ENCODE measurements at regions not wholly inside any gene's neighbourhood (a gene's known extent, or its start where the extent isn't known, plus 50 kb on each side); places are given as distances from the start of the nearest gene placed in this dataset.

DNA sequence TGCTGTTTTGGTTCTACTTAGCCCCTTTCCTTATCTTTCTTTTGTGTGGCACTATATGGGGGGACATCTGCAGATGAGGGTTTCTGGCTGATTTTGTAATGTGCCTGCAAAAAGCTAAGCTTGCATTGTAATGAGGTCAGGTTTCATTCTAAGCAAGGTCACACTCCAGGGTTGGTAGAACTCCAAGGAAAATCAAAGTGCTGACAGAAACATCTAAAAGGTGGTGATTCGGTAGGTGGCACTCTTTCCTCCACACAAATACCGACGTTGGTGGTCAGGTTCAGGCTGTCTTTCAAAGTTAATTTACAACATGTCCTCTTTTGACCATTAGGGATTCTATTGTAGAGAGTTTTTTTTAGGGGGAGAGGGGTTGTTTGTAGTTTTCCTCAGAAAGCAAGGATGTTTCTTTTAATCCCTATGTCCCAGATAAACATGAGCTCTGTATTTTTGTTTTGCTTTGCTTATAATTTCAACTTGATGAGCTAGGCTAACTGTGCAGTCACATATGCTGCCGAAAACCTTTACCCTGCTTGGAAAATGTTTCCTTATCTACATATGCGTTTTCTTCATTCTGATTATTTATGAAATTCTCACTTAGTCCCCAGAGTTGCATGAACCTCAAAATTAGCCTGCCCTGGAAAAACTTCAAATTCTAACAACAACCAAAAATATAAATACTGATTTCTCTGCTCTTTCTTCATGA is 434.2 kb downstream of the PPARGC1A start:
- Histone ChIP-seq H3K79me2 (ENCODE audit: low read length) (no peaks in the 10 kb centered on the region), H4K20me1 (ENCODE audit: insufficient read depth, low read depth, low read length) (no peaks in the 10 kb centered on the region), H2AFZ (ENCODE audit: low read length) (no peak overlapping the region), H3K4me3 (ENCODE audit: low read length) (no peak overlapping the region), H3K4me2 (ENCODE audit: low read depth, low read length, poor library complexity, severe bottlenecking) (no peak overlapping the region), H3K27me3 (ENCODE audit: low read length) (no peaks in the 10 kb centered on the region), H3K9ac (ENCODE audit: low read length) (no peak overlapping the region), H3K27ac (ENCODE audit: low read length) (no peak overlapping the region), H3K9me3 (ENCODE audit: low read length) (no peaks in the 10 kb centered on the region), H3K36me3 (ENCODE audit: insufficient read depth, low read length) (no peaks in the 10 kb centered on the region), H3K4me1 (ENCODE audit: low read length) (no peaks in the 10 kb centered on the region), H3K9me2 (replicated peaks; ENCODE audit: insufficient read depth, low read length) (no peaks in the 10 kb centered on the region)
- no peak for DNase-seq

DNA sequence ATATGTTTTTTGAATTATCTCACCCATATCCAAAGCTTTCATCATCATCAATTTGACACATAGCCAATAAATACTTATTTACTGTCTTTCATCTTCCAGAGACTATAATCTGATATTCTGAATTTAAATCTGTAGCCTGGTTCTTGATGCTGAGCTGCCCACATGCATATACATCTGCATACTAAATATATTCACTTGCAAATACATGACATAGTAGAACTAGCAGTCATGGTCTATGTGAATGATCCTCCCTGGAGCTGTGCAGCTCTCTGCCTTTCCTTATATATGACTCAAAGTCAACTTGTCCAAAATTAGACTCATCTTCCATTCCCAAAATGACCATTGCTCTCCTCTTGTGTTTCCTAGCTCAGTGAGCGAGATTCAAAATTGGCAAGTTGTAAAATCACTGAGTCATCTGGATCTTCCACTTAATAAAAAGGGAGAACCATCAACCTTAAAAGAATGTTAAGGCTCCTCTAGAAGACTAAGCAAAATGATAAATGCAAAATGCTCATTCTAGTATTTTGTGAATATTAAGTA is 448.2 kb downstream of the PPARGC1A start:
- Histone ChIP-seq H2AFZ (ENCODE audit: low read length) (no peak overlapping the region), H3K4me1 (ENCODE audit: low read length) (no peaks in the 10 kb centered on the region), H3K79me2 (ENCODE audit: low read length) (no peaks in the 10 kb centered on the region), H3K4me3 (ENCODE audit: low read length) (no peak overlapping the region), H3K36me3 (ENCODE audit: insufficient read depth, low read length) (no peaks in the 10 kb centered on the region), H3K27me3 (ENCODE audit: low read length) (no peaks in the 10 kb centered on the region), H3K27ac (ENCODE audit: low read length) (no peak overlapping the region), H3K4me2 (ENCODE audit: low read depth, low read length, poor library complexity, severe bottlenecking) (no peak overlapping the region), H3K9ac (ENCODE audit: low read length) (no peak overlapping the region), H4K20me1 (ENCODE audit: insufficient read depth, low read depth, low read length) (no peaks in the 10 kb centered on the region), H3K9me2 (replicated peaks; ENCODE audit: insufficient read depth, low read length) (no peaks in the 10 kb centered on the region; the same call in 1 of the 2 replicates), H3K9me3 (ENCODE audit: low read length) (no peaks in the 10 kb centered on the region)
- DNase-seq, result no peak

DNA sequence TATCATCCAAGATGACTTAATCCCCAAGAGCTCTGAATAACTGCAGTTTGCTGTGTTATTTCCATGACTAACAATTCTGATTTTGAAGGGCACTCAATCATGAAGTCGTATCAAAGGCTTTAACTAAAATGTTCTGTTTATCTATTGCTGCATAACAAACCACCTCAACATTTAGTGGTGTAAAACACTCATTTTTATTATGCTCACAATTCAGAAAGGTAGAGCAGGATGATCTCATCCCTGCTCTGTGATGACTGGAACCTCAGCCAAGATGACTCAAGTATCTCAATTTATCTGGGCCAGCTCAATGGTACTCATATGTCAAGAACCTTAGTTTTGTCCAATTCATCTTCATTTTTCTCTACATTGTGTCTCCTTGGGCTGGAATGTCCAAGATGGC is 451.1 kb downstream of the PPARGC1A start:
- Histone ChIP-seq H3K4me2 (ENCODE audit: low read depth, low read length, poor library complexity, severe bottlenecking) (no peak overlapping the region), H3K27me3 (ENCODE audit: low read length) (no peaks in the 10 kb centered on the region), H3K9me3 (ENCODE audit: low read length) (no peaks in the 10 kb centered on the region), H3K4me3 (ENCODE audit: low read length) (no peak overlapping the region), H2AFZ (ENCODE audit: low read length) (no peak overlapping the region), H3K36me3 (ENCODE audit: insufficient read depth, low read length) (no peaks in the 10 kb centered on the region), H3K79me2 (ENCODE audit: low read length) (no peaks in the 10 kb centered on the region), H3K9me2 (replicated peaks; ENCODE audit: insufficient read depth, low read length) (no peaks in the 10 kb centered on the region; the same call in 1 of the 2 replicates), H3K27ac (ENCODE audit: low read length) (no peak overlapping the region), H3K9ac (ENCODE audit: low read length) (no peak overlapping the region), H3K4me1 (ENCODE audit: low read length) (no peaks in the 10 kb centered on the region), H4K20me1 (ENCODE audit: insufficient read depth, low read depth, low read length) (no peaks in the 10 kb centered on the region)
- no peak for DNase-seq

DNA sequence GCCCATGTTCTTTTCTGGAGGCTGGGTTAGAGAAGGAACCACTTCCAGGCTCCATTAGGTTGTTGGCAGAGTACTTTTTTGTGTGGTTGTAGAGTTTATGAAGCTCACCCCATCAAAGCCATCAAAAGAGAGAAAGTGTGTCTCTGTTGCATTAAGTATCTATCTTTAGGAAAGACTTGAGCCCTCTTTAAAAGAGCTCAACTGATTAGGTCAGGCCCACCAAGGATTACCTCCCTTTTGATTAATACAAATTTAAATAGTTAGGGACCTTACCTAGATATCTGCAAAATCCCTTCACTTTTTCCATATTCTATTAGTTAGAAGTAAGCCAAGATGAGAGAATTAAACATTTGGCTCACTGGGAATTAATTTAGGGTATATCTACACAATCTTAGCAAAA is 460.4 kb downstream of the PPARGC1A start:
- Histone ChIP-seq H4K20me1 (ENCODE audit: insufficient read depth, low read depth, low read length) (no peaks in the 10 kb centered on the region), H3K27ac (ENCODE audit: low read length) (no peak overlapping the region), H3K9me2 (replicated peaks; ENCODE audit: insufficient read depth, low read length) (no peaks in the 10 kb centered on the region), H3K9ac (ENCODE audit: low read length) (no peak overlapping the region), H2AFZ (ENCODE audit: low read length) (no peak overlapping the region), H3K27me3 (ENCODE audit: low read length) (no peaks in the 10 kb centered on the region), H3K36me3 (ENCODE audit: insufficient read depth, low read length) (no peaks in the 10 kb centered on the region), H3K4me3 (ENCODE audit: low read length) (no peak overlapping the region), H3K79me2 (ENCODE audit: low read length) (no peaks in the 10 kb centered on the region), H3K4me1 (ENCODE audit: low read length) (no peaks in the 10 kb centered on the region), H3K4me2 (ENCODE audit: low read depth, low read length, poor library complexity, severe bottlenecking) (no peak overlapping the region), H3K9me3 (ENCODE audit: low read length) (no peaks in the 10 kb centered on the region)
- DNase-seq, result no peak

DNA sequence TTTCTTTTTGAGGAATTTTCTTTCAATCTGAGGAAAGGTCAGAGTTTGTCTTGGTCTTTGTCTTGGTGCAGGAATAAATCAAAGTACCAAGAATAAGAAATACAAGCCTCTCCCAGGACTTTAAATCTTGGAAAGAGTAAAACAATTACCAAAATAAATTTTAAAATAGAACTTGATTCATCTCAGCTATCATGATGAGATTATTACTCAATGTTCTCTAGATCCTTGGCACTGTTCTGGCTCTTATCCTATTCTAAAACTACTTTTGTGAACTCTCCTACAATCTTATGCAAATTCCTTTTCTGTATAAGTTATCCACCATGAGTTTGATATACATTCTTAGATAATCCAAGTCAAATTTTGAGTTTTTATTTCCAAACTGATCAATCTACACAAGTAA is 464.3 kb downstream of the PPARGC1A start:
- Histone ChIP-seq H3K9me3 (ENCODE audit: low read length) (no peaks in the 10 kb centered on the region), H3K9ac (ENCODE audit: low read length) (no peak overlapping the region), H3K36me3 (ENCODE audit: insufficient read depth, low read length) (no peaks in the 10 kb centered on the region), H3K79me2 (ENCODE audit: low read length) (no peaks in the 10 kb centered on the region), H4K20me1 (ENCODE audit: insufficient read depth, low read depth, low read length) (no peaks in the 10 kb centered on the region), H3K4me1 (ENCODE audit: low read length) (no peaks in the 10 kb centered on the region), H3K4me3 (ENCODE audit: low read length) (no peak overlapping the region), H3K27ac (ENCODE audit: low read length) (no peak overlapping the region), H3K9me2 (replicated peaks; ENCODE audit: insufficient read depth, low read length) (no peaks in the 10 kb centered on the region), H2AFZ (ENCODE audit: low read length) (no peak overlapping the region), H3K27me3 (ENCODE audit: low read length) (no peaks in the 10 kb centered on the region), H3K4me2 (ENCODE audit: low read depth, low read length, poor library complexity, severe bottlenecking) (no peak overlapping the region)
- no peak for DNase-seq

DNA sequence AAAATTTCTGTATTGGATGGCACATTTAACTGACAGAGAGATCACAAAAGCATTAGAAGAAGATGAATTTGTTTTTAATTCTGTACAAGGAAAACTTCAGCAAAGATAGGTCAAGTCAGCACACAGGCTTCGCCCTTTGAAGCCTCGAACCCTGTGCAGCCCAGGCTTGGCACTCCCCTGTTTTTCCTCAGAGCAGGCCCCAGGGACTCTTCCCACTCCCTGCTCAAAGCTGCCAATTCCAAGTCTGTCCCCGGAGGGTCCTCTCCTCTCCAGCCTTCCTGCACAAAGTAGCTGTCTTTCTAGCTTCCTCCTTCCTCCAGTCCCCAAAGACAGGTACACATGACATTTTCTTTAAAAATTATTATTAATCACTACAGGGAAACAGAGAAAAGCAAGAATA is 466.3 kb downstream of the PPARGC1A start:
- Histone ChIP-seq H3K9me2 (replicated peaks; ENCODE audit: insufficient read depth, low read length) (no peaks in the 10 kb centered on the region), H3K27ac (ENCODE audit: low read length) (no peak overlapping the region), H4K20me1 (ENCODE audit: insufficient read depth, low read depth, low read length) (no peaks in the 10 kb centered on the region), H3K9ac (ENCODE audit: low read length) (no peak overlapping the region), H2AFZ (ENCODE audit: low read length) (no peak overlapping the region), H3K4me1 (ENCODE audit: low read length) (no peaks in the 10 kb centered on the region), H3K9me3 (ENCODE audit: low read length) (no peaks in the 10 kb centered on the region), H3K4me3 (ENCODE audit: low read length) (no peak overlapping the region), H3K27me3 (ENCODE audit: low read length) (no peaks in the 10 kb centered on the region), H3K36me3 (ENCODE audit: insufficient read depth, low read length) (no peaks in the 10 kb centered on the region), H3K79me2 (ENCODE audit: low read length) (no peaks in the 10 kb centered on the region), H3K4me2 (ENCODE audit: low read depth, low read length, poor library complexity, severe bottlenecking) (no peak overlapping the region)
- DNase-seq, result no peak

DNA sequence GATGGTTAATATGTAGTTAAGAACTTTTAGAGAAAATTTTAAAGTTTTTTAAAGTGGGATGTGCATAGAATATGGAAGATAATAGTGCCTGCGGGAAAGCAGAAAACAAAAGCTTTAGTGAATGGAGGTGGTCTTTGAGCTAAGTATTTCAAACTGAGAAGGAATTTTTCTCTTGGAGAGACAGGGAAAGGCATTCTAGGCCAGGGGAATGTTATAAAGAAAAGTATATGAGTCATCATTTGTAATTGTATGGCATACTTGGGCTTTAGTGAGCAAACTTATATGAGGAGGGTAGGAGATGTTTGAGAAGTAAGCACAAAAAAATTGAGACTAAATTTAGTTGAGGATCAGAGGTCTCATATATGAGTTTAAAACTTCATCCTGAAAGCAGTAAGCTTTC is 467.0 kb downstream of the PPARGC1A start:
- H4K20me1 ChIP-seq (ENCODE audit: insufficient read depth, low read depth, low read length), result no peaks in the 10 kb centered on the region
- H3K27me3 ChIP-seq (ENCODE audit: low read length), result no peaks in the 10 kb centered on the region
- no peaks in the 10 kb centered on the region for H3K9me3 ChIP-seq (ENCODE audit: low read length)
- no peaks in the 10 kb centered on the region for H3K9me2 ChIP-seq (replicated peaks; ENCODE audit: insufficient read depth, low read length)
- no peaks in the 10 kb centered on the region for H3K79me2 ChIP-seq (ENCODE audit: low read length)
- H3K9ac ChIP-seq (ENCODE audit: low read length), result no peak overlapping the region
- H3K4me2 ChIP-seq (ENCODE audit: low read depth, low read length, poor library complexity, severe bottlenecking), result no peak overlapping the region
- H3K36me3 ChIP-seq (ENCODE audit: insufficient read depth, low read length), result no peaks in the 10 kb centered on the region
- H3K4me1 ChIP-seq (ENCODE audit: low read length), result no peaks in the 10 kb centered on the region
- no peak overlapping the region for H3K27ac ChIP-seq (ENCODE audit: low read length)
- DNase-seq, result no peak
- H3K4me3 ChIP-seq (ENCODE audit: low read length), result no peak overlapping the region
- no peak overlapping the region for H2AFZ ChIP-seq (ENCODE audit: low read length)

DNA sequence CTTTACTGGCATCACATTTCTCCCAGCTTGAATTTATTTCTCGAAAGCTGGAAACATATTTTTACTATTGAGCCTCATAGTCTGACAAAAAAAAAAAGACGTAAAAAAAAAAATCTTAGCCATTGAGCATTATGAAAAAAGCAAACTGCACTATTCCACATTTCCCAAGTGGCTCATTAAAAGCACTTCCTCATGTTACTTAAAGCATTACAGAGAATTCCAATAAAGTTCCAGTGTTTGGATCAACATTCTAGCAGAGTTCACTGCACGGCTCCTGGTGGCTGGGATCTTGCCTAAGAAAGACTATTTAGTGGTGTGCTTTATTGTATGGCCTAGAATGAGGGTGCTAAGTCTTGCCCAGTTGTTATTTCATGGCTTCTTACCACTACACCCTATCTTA is 476.2 kb downstream of the PPARGC1A start:
- H3K36me3 ChIP-seq (ENCODE audit: insufficient read depth, low read length), result no peaks in the 10 kb centered on the region
- H3K9me3 ChIP-seq (ENCODE audit: low read length), result no peaks in the 10 kb centered on the region
- no peaks in the 10 kb centered on the region for H3K27me3 ChIP-seq (ENCODE audit: low read length)
- no peak overlapping the region for H3K4me2 ChIP-seq (ENCODE audit: low read depth, low read length, poor library complexity, severe bottlenecking)
- H3K9ac ChIP-seq (ENCODE audit: low read length), result no peak overlapping the region
- H3K9me2 ChIP-seq (replicated peaks; ENCODE audit: insufficient read depth, low read length), result no peaks in the 10 kb centered on the region
- no peak overlapping the region for H3K27ac ChIP-seq (ENCODE audit: low read length)
- H3K4me1 ChIP-seq (ENCODE audit: low read length), result no peaks in the 10 kb centered on the region
- H2AFZ ChIP-seq (ENCODE audit: low read length), result no peak overlapping the region
- no peak for DNase-seq
- H3K4me3 ChIP-seq (ENCODE audit: low read length), result no peak overlapping the region
- no peaks in the 10 kb centered on the region for H3K79me2 ChIP-seq (ENCODE audit: low read length)
- H4K20me1 ChIP-seq (ENCODE audit: insufficient read depth, low read depth, low read length), result no peaks in the 10 kb centered on the region
